NCI-H1436 treated with DMSO at 0.1 percent for 48 hours (cell line): ENCODE measurements at regions not wholly inside any gene's neighbourhood (a gene's known extent, or its start where the extent isn't known, plus 50 kb on each side); places are given as distances from the start of the nearest gene placed in this dataset.

ENCODE experiments used
- DNase-seq: peaks from one replicate; lab custom pipeline; 2025; lab: John Stamatoyannopoulos, UW

GRCh38 chr16:50917950-50918703 lies 176.2 kb downstream of the CYLD start:
- no peak for DNase-seq

GRCh38 chr16:50916040-50916439 lies 174.2 kb downstream of the CYLD start:
- no peak for DNase-seq

GRCh38 chr16:50915120-50915519 lies 173.2 kb downstream of the CYLD start:
- DNase-seq = no peak

GRCh38 chr16:50910736-50911100 lies 168.8 kb downstream of the CYLD start:
- no peak for DNase-seq

GRCh38 chr16:50909831-50910735 lies 168.2 kb downstream of the CYLD start:
- DNase-seq = no peak

- no peak for DNase-seq
These were observed 166.6 kb downstream of the CYLD start for GRCh38 chr16:50908468-50908867.

- no peak for DNase-seq
These were observed 164.6 kb downstream of the CYLD start for GRCh38 chr16:50906454-50906853.

- DNase-seq = no peak
These were observed 160.6 kb downstream of the CYLD start for GRCh38 chr16:50902457-50902856.

- DNase-seq = no peak
These were observed 159.2 kb downstream of the CYLD start for GRCh38 chr16:50901062-50901461.

GRCh38 chr16:50900391-50900942 lies 158.6 kb downstream of the CYLD start:
- DNase-seq = no peak

GRCh38 chr16:50899951-50900350 lies 158.1 kb downstream of the CYLD start:
- no peak for DNase-seq

- DNase-seq = no peak
These were observed 147.9 kb downstream of the CYLD start for GRCh38 chr16:50889746-50890145.

GRCh38 chr16:50889276-50889675 lies 147.4 kb downstream of the CYLD start:
- DNase-seq = no peak

- no peak for DNase-seq
These were observed 146.8 kb downstream of the CYLD start for GRCh38 chr16:50888486-50889261.

- DNase-seq = no peak
These were observed 145.8 kb downstream of the CYLD start for GRCh38 chr16:50887500-50888298.

- no peak for DNase-seq
These were observed 142.4 kb downstream of the CYLD start for GRCh38 chr16:50884066-50884860.

- DNase-seq = no peak
These were observed 140.1 kb downstream of the CYLD start for GRCh38 chr16:50881956-50882355.

- no peak for DNase-seq
These were observed 139.5 kb downstream of the CYLD start for GRCh38 chr16:50881331-50881830.

- no peak for DNase-seq
These were observed 139.0 kb downstream of the CYLD start for GRCh38 chr16:50880926-50881325.
